Natural killer cell (primary cell): ENCODE measurements at regions not wholly inside any gene's neighbourhood (a gene's known extent, or its start where the extent isn't known, plus 50 kb on each side); places are given as distances from the start of the nearest gene placed in this dataset.

ENCODE experiments used
- ATAC-seq, 3 donors: fragments of 150-1000 bp in 2 of 3; fragments of 200-7000 bp in 1 of 3; cut with Tn5 transposase; 1 replicate in 1 of 3; 2 replicates in 2 of 3; pipeline ENCODE4 v1.10.0; 2021; ENCODE audit warnings: mild to moderate bottlenecking in 2 of 3, moderate library complexity in 2 of 3
- DNase-seq, 2 donors: peaks; one replicate each; pipeline versions ENCODE4 v3.0.0 to v3.0.0-alpha.2; 2013 to 2021; ENCODE audit warnings: mixed read lengths in 1 of 2
- H3K27ac ChIP-seq: one replicate; pipeline ENCODE4 v1.5.1; 2013; ENCODE audit warnings: mild to moderate bottlenecking, low read length
- H3K27me3 ChIP-seq: one replicate; pipeline ENCODE4 v1.6.1; 2013; ENCODE audit warnings: low read length; ENCODE audit not compliant: control insufficient read depth, insufficient read depth
- H3K36me3 ChIP-seq: one replicate; pipeline ENCODE4 v1.6.1; 2013; ENCODE audit warnings: low read length; ENCODE audit not compliant: control insufficient read depth, insufficient read depth
- H3K4me1 ChIP-seq: one replicate; pipeline ENCODE4 v1.6.1; 2013; ENCODE audit warnings: low read length; ENCODE audit not compliant: control insufficient read depth, insufficient read depth
- H3K4me3 ChIP-seq: one replicate; pipeline ENCODE4 v1.5.1; 2013; ENCODE audit warnings: low read length
- H3K9me3 ChIP-seq: one replicate; pipeline ENCODE4 v1.6.1; 2013; ENCODE audit warnings: low read length; ENCODE audit not compliant: control insufficient read depth, insufficient read depth
- H3K27ac Mint-ChIP-seq, 2 donors: one replicate each; pipeline ENCODE4 v1.8.0; 2022; ENCODE audit warnings: mild to moderate bottlenecking in 2 of 2, mixed read lengths in 2 of 2, moderate library complexity in 1 of 2
- H3K27me3 Mint-ChIP-seq, 2 donors: one replicate each; pipeline ENCODE4 v1.8.0; 2022; ENCODE audit warnings: low read depth in 2 of 2, mixed read lengths in 2 of 2
- H3K36me3 Mint-ChIP-seq: one replicate; pipeline ENCODE4 v1.8.0; 2022; ENCODE audit warnings: mixed read lengths
- H3K4me1 Mint-ChIP-seq, 2 donors: one replicate each; pipeline ENCODE4 v1.8.0; 2022; ENCODE audit warnings: mixed read lengths in 2 of 2
- H3K4me3 Mint-ChIP-seq: one replicate; pipeline ENCODE4 v1.8.0; 2022; ENCODE audit warnings: mild to moderate bottlenecking, moderate library complexity, mixed read lengths
- H3K9me3 Mint-ChIP-seq, 2 donors: one replicate each; pipeline ENCODE4 v1.8.0; 2022; ENCODE audit warnings: mixed read lengths in 2 of 2
- WGBS: methylation state at CpG from one replicate; pipeline ENCODE4 v1.1.7; 2013; ENCODE audit warnings: missing lambda C conversion rate; ENCODE audit not compliant: insufficient coverage; 5-methylcytosine and 5-hydroxymethylcytosine counted together
- intact Hi-C: fragments of 100-400 bp; cut with micrococcal nuclease; formaldehyde crosslinking; loops from one replicate; pipeline ENCODE4 v1.14.2; 2022
- TF ChIP-seq, protein P1 (sequence below): fragments of 200-600 bp; IDR thresholded peaks from one replicate; pipeline ENCODE4 v1.8.0; 2022; ENCODE audit warnings: antibody characterized with exemption

DNA sequence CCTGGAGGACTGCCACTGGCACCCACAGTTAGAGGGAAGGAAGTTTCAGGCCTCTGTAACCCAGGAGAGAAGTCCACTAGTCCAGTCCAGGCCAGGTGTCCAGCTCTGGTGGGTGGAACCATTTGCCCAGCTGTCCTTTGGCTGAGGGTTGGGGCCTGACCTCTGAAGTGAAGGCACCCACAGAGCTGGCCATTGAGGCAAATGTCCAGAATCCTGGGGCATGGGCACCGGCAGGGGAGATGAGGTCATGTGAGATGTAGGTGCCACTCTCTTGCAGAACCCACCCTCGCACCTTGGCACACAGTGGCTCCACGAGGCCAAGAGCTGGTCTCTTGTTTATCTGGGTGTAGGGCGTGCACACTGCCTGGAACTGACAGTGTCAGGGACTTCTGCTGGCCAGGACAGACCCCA is 162.8 kb downstream of the SMAD6 start:
- TF ChIP-seq, protein P1, sequence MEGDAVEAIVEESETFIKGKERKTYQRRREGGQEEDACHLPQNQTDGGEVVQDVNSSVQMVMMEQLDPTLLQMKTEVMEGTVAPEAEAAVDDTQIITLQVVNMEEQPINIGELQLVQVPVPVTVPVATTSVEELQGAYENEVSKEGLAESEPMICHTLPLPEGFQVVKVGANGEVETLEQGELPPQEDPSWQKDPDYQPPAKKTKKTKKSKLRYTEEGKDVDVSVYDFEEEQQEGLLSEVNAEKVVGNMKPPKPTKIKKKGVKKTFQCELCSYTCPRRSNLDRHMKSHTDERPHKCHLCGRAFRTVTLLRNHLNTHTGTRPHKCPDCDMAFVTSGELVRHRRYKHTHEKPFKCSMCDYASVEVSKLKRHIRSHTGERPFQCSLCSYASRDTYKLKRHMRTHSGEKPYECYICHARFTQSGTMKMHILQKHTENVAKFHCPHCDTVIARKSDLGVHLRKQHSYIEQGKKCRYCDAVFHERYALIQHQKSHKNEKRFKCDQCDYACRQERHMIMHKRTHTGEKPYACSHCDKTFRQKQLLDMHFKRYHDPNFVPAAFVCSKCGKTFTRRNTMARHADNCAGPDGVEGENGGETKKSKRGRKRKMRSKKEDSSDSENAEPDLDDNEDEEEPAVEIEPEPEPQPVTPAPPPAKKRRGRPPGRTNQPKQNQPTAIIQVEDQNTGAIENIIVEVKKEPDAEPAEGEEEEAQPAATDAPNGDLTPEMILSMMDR, result no peak
- no peaks in the 10 kb centered on the region for H3K27me3 ChIP-seq
- no peak overlapping the region for H3K4me3 ChIP-seq
- Mint-ChIP-seq H3K27ac (no peak overlapping the region), H3K4me1 (peaks cover 4 to 9% of the 10 kb centered on the region in 2 donors), H3K27me3 (peaks cover 25 to 31% of the 10 kb centered on the region in 2 donors), H3K9me3 (no peaks in the 10 kb centered on the region), H3K36me3 (no peaks in the 10 kb centered on the region), H3K4me3 (no peak overlapping the region)
- WGBS, result 94% methylated on average over 4 of the region's 4 CpGs
- H3K9me3 ChIP-seq, result no peaks in the 10 kb centered on the region
- intact Hi-C loops, result no loop called here
- no peak overlapping the region for H3K27ac ChIP-seq
- H3K4me1 ChIP-seq, result peaks cover 15% of the 10 kb centered on the region
- no peaks in the 10 kb centered on the region for H3K36me3 ChIP-seq
- DNase-seq (no peak), ATAC-seq (no peak)

DNA sequence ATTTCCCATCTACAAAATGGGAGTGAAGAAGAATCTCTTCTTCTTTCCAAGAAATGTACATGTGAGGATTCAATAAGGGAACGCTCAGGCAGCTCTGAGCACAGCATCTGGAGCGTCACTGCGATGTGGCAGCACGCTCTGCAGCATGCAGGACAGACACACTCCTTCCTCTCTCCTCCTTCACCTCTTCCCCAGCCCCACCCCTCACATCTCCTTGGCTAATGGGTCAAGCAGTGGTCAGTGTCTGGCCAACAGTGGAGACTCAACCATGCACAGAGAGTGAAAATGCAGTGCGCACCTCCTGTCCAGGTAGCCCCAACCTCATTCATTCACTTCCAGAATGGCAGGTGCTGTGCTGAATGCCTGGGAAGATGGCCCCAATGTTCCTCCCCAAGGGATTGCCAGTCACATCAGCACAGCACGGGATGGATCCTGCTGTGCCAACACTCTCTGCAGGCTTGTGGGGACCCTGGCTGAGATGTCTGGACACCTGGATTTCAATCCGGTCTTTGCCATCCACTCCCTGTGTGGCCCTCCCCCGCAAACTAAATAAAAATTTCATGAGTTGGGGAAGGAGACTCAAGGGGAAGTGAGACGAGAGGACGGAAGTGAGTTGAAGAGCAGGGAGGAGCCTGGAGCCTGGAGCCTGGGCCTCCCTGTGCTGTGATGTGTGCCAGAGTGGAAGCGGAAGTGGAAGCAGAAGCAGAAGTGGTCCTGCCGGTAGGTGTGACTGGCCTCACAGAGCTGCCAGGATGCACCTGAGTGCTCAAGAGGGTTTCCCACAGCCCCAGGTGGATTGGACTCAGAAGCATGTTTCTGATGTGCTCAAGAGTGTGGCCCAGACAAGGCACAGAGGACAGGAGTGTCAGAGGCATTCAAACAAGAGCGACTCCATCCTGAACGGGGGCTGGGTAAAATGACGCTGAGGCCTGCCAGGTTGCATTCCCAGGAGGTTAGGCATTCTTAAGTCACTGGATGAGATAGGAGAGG is 163.9 kb downstream of the SMAD6 start:
- TF ChIP-seq, protein P1, result no peak
- Histone ChIP-seq H3K9me3 (no peaks in the 10 kb centered on the region), H3K4me1 (peaks cover 15% of the 10 kb centered on the region), H3K36me3 (no peaks in the 10 kb centered on the region), H3K27ac (peak overlapping the region; percentile 16), H3K4me3 (no peak overlapping the region), H3K27me3 (no peaks in the 10 kb centered on the region)
- Mint-ChIP-seq H3K9me3 (no peaks in the 10 kb centered on the region), H3K27ac (no peak overlapping the region), H3K27me3 (peaks cover 31 to 33% of the 10 kb centered on the region in 2 donors), H3K4me3 (no peak overlapping the region), H3K4me1 (peaks cover 4 to 9% of the 10 kb centered on the region in 2 donors), H3K36me3 (no peaks in the 10 kb centered on the region)
- intact Hi-C loops, result no loop called here
- ATAC-seq, result peak; percentile 34 to 58 (median 36)
- DNase-seq, result peak in 1 of 2 donors; percentile 15
- WGBS, result 62% methylated on average over 15 of the region's 15 CpGs

DNA sequence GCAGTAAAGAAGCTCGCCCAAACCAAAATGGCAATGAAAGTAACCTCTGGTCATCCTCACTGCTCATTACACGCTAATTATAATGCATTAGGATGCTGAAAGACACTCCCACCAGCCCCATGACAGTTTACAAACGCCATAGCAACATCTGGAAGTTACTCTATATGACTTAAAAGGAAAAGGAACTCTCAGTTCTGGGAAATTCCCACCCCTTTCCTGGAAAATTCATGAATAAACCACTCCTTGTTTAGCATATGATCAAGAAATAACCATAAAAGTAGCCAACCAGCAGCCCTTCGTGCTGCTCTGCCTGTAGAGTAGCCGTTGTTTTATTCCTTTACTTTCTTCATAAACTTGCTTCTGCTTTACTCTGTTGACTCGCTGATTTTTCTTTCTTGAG is 164.6 kb downstream of the SMAD6 start:
- Mint-ChIP-seq H3K27ac (no peak overlapping the region), H3K9me3 (no peaks in the 10 kb centered on the region), H3K4me3 (no peak overlapping the region), H3K36me3 (no peaks in the 10 kb centered on the region), H3K4me1 (peaks cover 4 to 9% of the 10 kb centered on the region in 2 donors), H3K27me3 (peaks cover 31 to 33% of the 10 kb centered on the region in 2 donors)
- H3K27me3 ChIP-seq, result no peaks in the 10 kb centered on the region
- H3K36me3 ChIP-seq, result no peaks in the 10 kb centered on the region
- H3K4me3 ChIP-seq, result no peak overlapping the region
- no peaks in the 10 kb centered on the region for H3K9me3 ChIP-seq
- intact Hi-C loops, result no loop called here
- no peak for ATAC-seq
- no peak for DNase-seq
- H3K4me1 ChIP-seq, result peaks cover 15% of the 10 kb centered on the region
- peak overlapping the region; percentile 16 for H3K27ac ChIP-seq
- 88% methylated on average over 6 of the region's 6 CpGs for WGBS
- TF ChIP-seq, protein P1, result no peak
